ENCODE measurements at regions not wholly inside any gene's neighbourhood (a gene's known extent, or its start where the extent isn't known, plus 50 kb on each side); places are given as distances from the start of the nearest gene placed in this dataset.

- POLR2A ChIA-PET (ENCODE audit: low non-redundant PET) = no interaction called here
Observed at GRCh38 chr11:15861256-15861655, 495.1 kb downstream of the SOX6 start.

GRCh38 chr11:15863411-15863810 is 492.9 kb downstream of the SOX6 start:
- intact Hi-C loops (cut with micrococcal nuclease; ENCODE audit: unreplicated experiment) = no loop called here
- Histone ChIP-seq H3K4me3 (ENCODE audit: low read depth, low read length, poor library complexity, severe bottlenecking) (no peak overlapping the region), H3K27me3 (replicated peaks; ENCODE audit: insufficient read depth, low read depth, low read length, poor library complexity) (no peaks in the 10 kb centered on the region), H3K27ac (ENCODE audit: low read depth, low read length, poor library complexity, severe bottlenecking) (no peak overlapping the region), H3K4me1 (ENCODE audit: insufficient read depth, low read length, poor library complexity, severe bottlenecking) (no peaks in the 10 kb centered on the region), H3K9me3 (ENCODE audit: low read depth, low read length, poor library complexity, severe bottlenecking) (no peaks in the 10 kb centered on the region), H3K36me3 (ENCODE audit: insufficient read depth, low read length, poor library complexity, severe bottlenecking) (no peaks in the 10 kb centered on the region)
- DNase-seq (ENCODE audit: low spot score) = no peak
- TF ChIP-seq CTCF (conservative IDR thresholded peaks at IDR 0.05; ENCODE audit: low read depth, low read length) (no peak), EZH2 (IDR thresholded peaks at IDR 0.05; ENCODE audit: borderline replicate concordance, low read depth, low read length, poor library complexity, severe bottlenecking) (no peak)
- BruUV-seq (replicated peaks) = no TSS peak
- ChIA-PET POLR2A (ENCODE audit: low non-redundant PET) (no interaction called here), CTCF (no interaction called here)

More at GRCh38 chr11:15861256-15861655, 495.1 kb downstream of the SOX6 start:
- H3K27ac ChIP-seq (ENCODE audit: low read depth, low read length, poor library complexity, severe bottlenecking) = no peak overlapping the region
- CTCF ChIA-PET = no interaction called here
- BruUV-seq (replicated peaks) = no TSS peak
- no peak overlapping the region for H3K4me3 ChIP-seq (ENCODE audit: low read depth, low read length, poor library complexity, severe bottlenecking)
- no peaks in the 10 kb centered on the region for H3K27me3 ChIP-seq (replicated peaks; ENCODE audit: insufficient read depth, low read depth, low read length, poor library complexity)
- H3K4me1 ChIP-seq (ENCODE audit: insufficient read depth, low read length, poor library complexity, severe bottlenecking) = no peaks in the 10 kb centered on the region
- DNase-seq (ENCODE audit: low spot score) = no peak
- no peak for TF ChIP-seq EZH2 (IDR thresholded peaks at IDR 0.05; ENCODE audit: borderline replicate concordance, low read depth, low read length, poor library complexity, severe bottlenecking)
- no peak for TF ChIP-seq CTCF (conservative IDR thresholded peaks at IDR 0.05; ENCODE audit: low read depth, low read length)
- no peaks in the 10 kb centered on the region for H3K36me3 ChIP-seq (ENCODE audit: insufficient read depth, low read length, poor library complexity, severe bottlenecking)
- intact Hi-C loops (cut with micrococcal nuclease; ENCODE audit: unreplicated experiment) = no loop called here
- H3K9me3 ChIP-seq (ENCODE audit: low read depth, low read length, poor library complexity, severe bottlenecking) = no peaks in the 10 kb centered on the region

GRCh38 chr11:15864026-15864805 is 492.1 kb downstream of the SOX6 start:
- ChIA-PET POLR2A (ENCODE audit: low non-redundant PET) (no interaction called here), CTCF (no interaction called here)
- BruUV-seq (replicated peaks) = no TSS peak
- intact Hi-C loops (cut with micrococcal nuclease; ENCODE audit: unreplicated experiment) = no loop called here
- H3K27me3 ChIP-seq (replicated peaks; ENCODE audit: insufficient read depth, low read depth, low read length, poor library complexity) = no peaks in the 10 kb centered on the region
- no peak overlapping the region for H3K27ac ChIP-seq (ENCODE audit: low read depth, low read length, poor library complexity, severe bottlenecking)
- no peaks in the 10 kb centered on the region for H3K9me3 ChIP-seq (ENCODE audit: low read depth, low read length, poor library complexity, severe bottlenecking)
- H3K4me3 ChIP-seq (ENCODE audit: low read depth, low read length, poor library complexity, severe bottlenecking) = no peak overlapping the region
- no peak for TF ChIP-seq EZH2 (IDR thresholded peaks at IDR 0.05; ENCODE audit: borderline replicate concordance, low read depth, low read length, poor library complexity, severe bottlenecking)
- TF ChIP-seq CTCF (conservative IDR thresholded peaks at IDR 0.05; ENCODE audit: low read depth, low read length) = no peak
- no peaks in the 10 kb centered on the region for H3K36me3 ChIP-seq (ENCODE audit: insufficient read depth, low read length, poor library complexity, severe bottlenecking)
- no peaks in the 10 kb centered on the region for H3K4me1 ChIP-seq (ENCODE audit: insufficient read depth, low read length, poor library complexity, severe bottlenecking)
- no peak for DNase-seq (ENCODE audit: low spot score)
